ENCODE measurements at regions not wholly inside any gene's neighbourhood (a gene's known extent, or its start where the extent isn't known, plus 50 kb on each side); places are given as distances from the start of the nearest gene placed in this dataset.
A peak's percentile ranks its signal among the peaks of the same experiment; 100 is the strongest.

- no peak for DNase-seq
Measured at GRCh38 chr13:40178130-40178529, 488.3 kb downstream of the FOXO1 start.

- DNase-seq: no peak
Measured at GRCh38 chr13:40179445-40180281, 486.8 kb downstream of the FOXO1 start.

- no peak for DNase-seq
Measured at GRCh38 chr13:40180776-40181175, 485.7 kb downstream of the FOXO1 start.

DNA sequence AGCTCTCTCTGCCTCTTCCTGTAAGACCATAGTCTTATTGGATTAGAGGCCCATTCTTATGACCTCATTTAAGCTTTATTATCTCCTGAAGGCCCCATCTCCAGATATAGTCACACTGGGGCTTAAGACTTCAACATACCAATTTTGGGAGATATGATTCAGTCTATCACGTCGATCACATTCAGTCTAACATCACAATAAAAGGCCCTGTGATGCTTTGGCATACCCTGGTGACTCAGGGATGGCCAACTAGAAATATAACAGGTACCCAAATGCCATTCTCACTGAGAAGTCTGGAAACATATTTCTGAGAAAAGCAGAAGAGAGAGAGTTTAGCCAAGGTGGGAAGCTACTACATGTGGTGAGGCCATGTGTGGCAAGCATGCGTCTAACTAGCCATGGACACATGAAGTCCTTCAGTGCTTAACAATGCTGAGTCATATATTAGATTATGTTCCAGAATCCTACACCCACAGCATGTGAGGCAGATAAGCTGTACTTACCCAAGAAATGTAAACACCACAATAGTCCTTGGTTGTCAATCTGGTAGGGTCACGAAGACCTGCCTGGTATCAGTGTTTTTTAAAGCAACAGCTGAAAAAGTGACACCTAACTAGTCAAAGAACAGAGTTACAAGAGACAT is 485.1 kb downstream of the FOXO1 start:
- no peak for DNase-seq

- DNase-seq: no peak
Measured at GRCh38 chr13:40182591-40182990, 483.9 kb downstream of the FOXO1 start.

- no peak for DNase-seq
Measured at GRCh38 chr13:40185414-40185813, 481.0 kb downstream of the FOXO1 start.

DNA sequence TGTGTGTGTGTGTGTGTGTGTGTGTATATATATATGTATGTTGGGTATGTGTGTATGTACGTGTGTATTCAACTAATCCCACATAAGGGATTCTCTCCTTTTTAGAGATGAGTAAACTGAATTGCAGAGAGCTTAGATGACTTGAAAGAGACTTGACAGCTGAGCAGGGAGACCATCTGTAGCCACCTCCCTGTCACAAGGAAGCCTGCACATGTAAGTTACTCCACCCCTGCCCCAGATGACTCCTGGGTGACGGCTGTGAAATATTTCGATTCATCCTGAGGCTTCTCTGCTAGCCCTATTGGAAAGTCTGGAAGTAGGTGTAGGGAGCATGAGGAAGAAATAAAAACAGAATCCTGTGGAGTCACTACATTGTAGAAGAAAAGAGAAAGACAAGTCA is 480.4 kb downstream of the FOXO1 start:
- no peak for DNase-seq

DNA sequence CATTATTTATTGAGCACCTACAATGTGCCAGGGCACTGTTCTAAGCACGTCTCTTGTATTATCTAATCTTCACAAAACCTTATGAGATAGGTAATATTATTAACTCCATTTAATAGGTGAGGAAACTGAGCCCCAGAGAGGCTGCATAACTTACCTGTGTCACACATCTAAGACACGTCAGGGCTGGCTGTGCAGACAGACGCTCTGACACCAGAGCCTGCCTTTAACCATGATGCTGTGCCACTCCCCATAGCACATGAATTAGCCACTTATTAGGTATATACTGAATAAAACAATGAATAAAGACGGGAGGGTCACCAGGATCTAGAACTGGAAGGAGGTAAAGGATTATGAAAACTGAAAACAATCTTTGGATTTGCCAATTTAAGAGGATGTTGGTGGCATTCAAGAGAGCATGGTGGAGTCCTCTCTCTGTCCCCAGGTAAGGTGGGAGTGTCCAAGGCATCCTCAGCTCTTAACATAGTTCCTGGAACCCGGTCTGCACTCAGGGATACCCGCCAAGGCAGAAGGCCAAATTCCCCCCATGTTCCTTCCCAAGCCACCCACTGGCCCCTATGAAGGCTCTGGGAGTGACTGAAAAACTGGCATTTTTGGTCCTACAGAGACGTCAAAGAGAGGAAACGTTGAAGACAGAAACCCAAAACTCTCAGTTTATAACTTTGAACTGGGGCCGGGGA is 479.7 kb downstream of the FOXO1 start:
- no peak for DNase-seq

- peak; percentile 87 for DNase-seq
Measured at GRCh38 chr13:40187324-40187795, 479.1 kb downstream of the FOXO1 start.

DNA sequence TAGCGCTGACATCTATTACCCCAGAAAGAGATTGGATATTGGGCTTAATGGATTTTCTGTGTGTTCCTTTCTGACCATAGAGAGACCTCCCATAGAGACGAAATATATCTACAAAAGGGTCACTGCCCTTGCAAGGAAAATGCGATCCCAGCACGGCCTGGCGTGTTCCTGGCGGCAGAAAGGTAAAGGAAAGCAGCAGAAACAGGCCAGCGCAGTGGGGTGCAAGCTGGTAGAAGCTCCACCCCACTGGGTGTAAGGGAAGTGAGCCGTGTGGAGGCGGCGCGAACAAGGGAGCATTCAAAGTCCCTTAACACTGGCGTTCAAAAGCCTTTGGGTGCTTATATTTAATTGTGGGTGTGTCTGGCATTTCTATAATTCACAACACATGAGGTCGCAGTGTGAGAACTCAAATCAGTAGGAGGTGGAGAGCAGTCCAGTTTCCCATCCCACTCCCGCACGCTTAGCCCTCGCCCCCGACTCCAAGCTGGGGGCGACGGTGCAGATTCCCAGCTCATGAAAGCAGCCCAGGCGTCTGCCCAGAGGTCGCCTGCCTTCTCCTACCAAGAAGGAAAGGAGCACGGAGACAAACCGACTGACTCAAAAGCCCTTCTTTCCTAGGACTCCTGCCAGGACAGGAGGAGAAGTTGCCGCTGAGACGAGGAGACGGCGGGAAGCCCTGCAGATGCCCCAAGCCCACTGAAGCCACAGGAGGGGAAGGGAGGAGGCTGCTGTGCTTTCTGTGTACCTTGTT is 478.4 kb downstream of the FOXO1 start:
- DNase-seq: peak; percentile 63

DNA sequence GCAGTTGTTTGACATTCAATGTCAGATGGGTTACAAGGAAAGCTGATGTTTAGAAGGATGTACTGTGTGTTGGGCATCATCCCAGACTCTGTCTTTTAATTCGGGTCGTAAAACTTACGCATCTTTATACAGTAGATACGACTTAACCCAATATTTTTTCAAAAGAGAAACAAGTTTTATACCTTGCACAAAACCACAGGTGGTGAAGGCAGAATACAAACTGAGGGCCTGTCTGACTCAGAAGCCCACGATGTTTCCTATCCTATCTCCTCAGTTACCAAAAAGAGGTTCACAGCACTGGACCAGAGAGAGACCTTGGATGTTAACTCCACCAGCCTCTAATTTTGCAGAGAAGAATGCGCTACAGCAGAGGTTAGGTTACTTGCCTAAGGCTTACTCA is 477.0 kb downstream of the FOXO1 start:
- peak; percentile 34 for DNase-seq

DNA sequence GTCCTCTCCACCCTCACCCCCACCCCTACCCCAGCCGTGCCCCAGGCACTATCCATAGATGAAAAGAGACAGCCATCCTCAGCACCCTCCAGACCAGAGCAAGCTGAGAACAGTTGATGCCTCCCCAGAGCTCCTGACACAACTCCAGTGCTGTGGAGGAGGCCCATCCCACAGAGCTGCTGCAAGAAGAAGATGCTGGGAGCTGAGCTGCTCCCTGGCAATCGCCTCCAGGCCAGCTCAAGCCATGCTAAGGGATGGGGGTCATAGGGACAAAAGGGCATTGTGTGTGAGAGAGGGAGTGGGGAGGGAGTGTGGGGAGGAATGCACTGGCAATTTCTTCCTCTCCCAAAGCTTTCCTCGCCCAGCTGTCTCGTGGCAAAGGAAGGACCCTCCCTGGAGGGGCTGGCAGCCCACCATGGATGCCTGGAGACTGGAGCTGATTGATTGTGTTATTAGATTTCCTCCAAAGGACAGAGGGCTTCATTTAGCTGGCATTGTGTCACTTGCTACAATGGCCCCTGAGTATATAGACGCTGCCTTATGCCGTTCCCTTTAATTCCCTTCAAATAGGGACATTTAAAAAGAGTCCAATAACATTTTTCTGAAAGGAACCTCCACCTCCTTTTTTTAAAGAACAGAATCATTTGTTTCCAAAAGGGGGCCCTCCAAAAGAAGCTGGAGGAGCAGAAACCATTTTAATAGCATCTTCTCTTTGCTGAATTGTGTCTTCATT is 476.4 kb downstream of the FOXO1 start:
- no peak for DNase-seq

DNA sequence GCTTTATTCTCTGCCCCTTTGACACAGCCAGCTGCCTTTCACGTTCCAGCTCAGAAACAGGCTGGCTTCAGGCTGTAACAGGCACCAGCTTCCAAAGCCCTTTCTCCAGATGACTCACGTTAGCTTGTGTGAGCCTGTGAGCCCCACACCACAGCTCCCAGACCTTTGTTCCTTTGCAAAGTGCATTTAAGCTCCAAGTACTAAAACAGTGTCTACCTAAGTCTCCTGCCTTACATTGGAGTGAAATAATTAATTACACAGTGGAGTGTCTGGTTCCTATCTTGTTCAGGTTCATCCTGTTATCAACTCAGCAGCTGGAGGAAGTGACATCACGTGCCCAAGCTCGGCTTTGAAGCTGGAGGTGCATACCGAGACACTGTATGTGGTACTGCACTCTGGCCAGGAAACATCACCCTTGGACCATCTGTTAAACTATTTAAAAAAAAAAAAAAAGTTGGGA is 475.8 kb downstream of the FOXO1 start:
- DNase-seq: peak; percentile 81

DNA sequence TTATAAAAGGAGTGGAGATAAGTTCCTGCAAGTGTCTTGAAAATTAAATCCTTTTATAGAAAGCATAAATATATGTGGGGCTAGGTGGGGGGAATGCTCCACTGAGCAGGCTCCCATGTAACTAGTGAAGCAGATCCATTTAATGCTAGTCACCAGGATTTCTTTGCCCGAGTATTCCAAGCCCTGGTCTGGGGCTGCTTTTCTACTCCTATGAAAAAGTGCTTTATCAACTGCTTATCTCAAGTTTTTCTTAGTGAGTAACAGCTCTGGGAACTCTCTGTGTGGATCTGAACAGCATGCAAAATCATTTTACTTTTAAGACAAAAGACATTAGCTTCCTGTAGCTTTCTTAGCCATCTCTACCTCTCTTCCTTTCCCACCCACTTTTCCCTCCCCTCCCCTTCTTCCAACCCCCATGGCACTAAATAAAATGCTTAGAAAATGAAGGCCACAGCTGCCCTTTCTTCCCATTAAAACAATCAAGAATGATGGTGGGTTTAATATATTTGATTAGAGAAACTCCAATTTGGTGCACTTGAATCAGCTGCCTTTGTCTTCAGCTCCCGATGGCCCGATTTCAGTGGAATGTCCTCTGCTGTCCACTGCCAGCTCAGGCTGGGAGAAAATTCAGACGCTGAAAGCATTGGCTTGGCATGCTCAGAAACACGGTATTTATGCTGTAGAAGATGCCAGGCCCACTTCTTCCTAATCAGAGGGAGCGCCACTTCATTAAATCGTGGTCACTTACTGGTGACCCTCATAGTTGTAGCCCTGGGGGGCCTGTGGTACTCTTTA is 475.1 kb downstream of the FOXO1 start:
- DNase-seq: no peak

DNA sequence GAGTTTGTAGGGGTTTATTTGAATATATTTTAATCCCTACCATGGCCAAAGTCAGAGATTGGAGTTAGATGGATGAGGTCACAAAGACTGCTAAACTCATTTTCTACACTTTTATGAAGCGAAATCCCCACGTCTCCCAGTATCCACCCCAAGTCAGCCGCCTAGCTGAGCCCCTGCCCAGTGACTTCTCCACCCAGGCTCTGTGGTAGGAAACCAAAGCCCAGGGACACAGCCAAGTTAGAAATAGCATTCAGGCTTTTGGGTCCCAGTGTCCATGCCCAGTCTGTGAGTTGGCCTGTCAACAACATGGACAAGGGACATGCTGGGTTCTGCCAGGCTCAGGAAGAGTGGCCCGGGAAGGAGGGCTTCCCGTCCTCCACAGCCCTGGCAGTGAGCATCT is 474.0 kb downstream of the FOXO1 start:
- DNase-seq: no peak

DNA sequence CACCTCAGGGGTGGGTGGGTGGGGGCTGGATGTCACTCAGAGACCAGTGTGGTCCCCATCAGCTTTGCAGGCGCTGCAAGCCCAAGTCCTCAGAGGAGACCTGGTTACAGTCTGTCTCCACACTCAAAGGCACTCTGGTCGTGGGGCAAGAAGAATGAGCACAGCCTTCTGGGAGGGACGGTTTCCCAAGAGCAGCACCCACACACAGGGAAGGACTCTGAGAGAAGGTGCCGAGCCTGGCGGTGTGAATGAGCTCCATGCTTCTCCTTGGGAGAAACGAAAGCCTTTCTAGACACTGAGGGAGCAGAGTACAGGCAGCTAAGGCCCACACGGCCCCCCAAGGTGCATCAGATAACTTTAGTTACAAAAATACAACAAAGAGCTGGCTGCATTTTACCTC is 473.6 kb downstream of the FOXO1 start:
- no peak for DNase-seq

DNA sequence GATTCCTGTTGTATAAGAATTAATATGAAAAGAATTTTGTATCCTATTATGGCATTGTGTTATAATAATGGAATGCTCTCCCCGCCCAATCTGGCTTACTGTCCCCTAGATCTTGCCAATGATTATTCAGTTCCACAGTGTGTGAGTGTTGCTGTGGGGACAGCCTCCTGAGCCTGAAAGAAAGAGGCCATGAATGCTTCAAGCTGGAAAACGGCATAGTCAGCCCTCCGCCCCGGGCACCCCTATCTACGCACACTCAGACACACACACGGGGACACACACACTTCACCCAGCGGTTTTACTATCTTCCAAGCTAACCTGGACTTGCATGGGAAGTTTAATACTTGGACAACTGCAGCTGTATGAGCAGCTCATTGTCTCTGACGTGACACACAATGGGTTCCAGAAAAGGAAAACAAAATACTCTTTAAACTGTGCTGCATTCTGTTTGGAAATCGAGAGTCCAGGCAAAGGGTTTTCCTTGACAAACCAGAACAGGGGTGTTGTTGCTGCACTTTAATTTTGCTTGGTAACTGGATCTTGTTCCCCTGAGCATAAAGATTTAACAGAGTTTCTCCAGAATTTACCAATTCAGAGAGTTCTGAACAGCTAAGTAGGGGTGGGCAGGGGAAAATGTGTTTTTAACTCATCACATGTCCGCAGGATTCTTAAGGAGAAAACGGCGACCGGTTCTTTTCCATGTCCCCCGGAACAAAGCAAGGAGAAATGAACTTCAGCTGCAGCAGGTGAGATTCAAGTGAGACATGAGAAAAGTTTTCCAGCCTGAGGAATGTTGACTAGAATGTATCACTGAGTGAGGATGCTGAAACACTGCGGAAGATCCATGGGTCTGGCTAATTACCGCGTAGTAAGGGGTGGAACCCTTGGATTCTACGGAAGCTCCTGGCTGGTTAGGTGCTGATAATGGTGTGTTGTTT is 472.9 kb downstream of the FOXO1 start:
- DNase-seq: no peak

GRCh38 chr13:40194224-40194806 is 472.1 kb downstream of the FOXO1 start:
- DNase-seq: no peak

DNA sequence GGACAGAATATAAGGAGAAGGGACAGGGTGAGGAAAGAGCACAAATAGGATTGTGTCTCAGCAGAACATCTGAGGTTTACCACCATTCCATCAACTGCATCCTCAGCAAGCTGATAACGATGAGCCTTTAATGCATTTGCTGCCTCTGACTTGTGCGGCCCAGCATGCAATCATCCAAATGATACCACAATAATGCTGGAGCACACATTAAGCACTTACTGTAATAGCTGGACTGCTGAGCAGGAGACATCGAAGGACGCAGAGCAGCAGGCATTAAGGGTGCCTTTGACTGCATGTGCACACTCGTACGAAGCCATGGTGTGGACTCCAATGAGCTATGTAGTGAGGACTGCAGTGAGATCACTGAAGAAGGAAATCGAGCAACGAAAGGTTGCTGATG is 469.4 kb downstream of the FOXO1 start:
- no peak for DNase-seq
